H1 (cell line): ENCODE measurements at regions not wholly inside any gene's neighbourhood (a gene's known extent, or its start where the extent isn't known, plus 50 kb on each side); places are given as distances from the start of the nearest gene placed in this dataset.

Experiments used
- CTCF ChIA-PET: fragments of 300-600 bp; sonication (Branson Sonifier 250); formaldehyde crosslinking; loops from one replicate; lab custom pipeline; 2021; ENCODE audit not compliant: partially characterized antibody; lab: Charles Lee
- POLR2A ChIA-PET: fragments of 300-600 bp; sonication (Branson Sonifier 250); formaldehyde crosslinking; loops from one replicate; lab custom pipeline; 2021; ENCODE audit warnings: inconsistent platforms; ENCODE audit not compliant: partially characterized antibody; lab: Charles Lee
- DNase-seq, 2 experiments: peaks; one replicate each; pipeline versions ENCODE4 v3.0.0 to v3.0.0-alpha.2; 2010 to 2022; ENCODE audit warnings: low spot score in 2 of 2, low read depth in 1 of 2, mixed read lengths in 1 of 2
- FAIRE-seq: peaks from 2 replicates; lab custom pipeline; 2011; peaks lifted over from hg19 to GRCh38; lab: Jason Lieb, UNC
- H2AFZ ChIP-seq: 2 replicates; pipeline ENCODE4 v1.8.1; 2012; ENCODE audit warnings: low read length, inconsistent platforms
- H2AK5ac ChIP-seq: 2 replicates; pipeline ENCODE4 v1.6.1; 2013; ENCODE audit warnings: low read depth, low read length
- H2BK120ac ChIP-seq: replicated peaks from 2 replicates; pipeline ENCODE3; 2013; ENCODE audit warnings: low read depth, low read length, inconsistent platforms
- H2BK12ac ChIP-seq: 2 replicates; pipeline ENCODE4 v1.6.1; 2013; ENCODE audit warnings: low read depth, low read length
- H2BK15ac ChIP-seq: 2 replicates; pipeline ENCODE4 v1.6.1; 2013; ENCODE audit warnings: low read length
- H2BK20ac ChIP-seq: 2 replicates; pipeline ENCODE4 v1.6.1; 2013; ENCODE audit warnings: low read length
- H2BK5ac ChIP-seq: 2 replicates; pipeline ENCODE4 v1.6.1; 2013; ENCODE audit warnings: low read depth, low read length
- H3K14ac ChIP-seq: 2 replicates; pipeline ENCODE4 v1.6.1; 2013; ENCODE audit warnings: inconsistent platforms; ENCODE audit not compliant: insufficient read length
- H3K18ac ChIP-seq: 2 replicates; pipeline ENCODE4 v1.6.1; 2013; ENCODE audit warnings: low read length; ENCODE audit errors: extremely low read depth
- H3K23ac ChIP-seq: 2 replicates; pipeline ENCODE4 v1.6.1; 2013; ENCODE audit warnings: inconsistent platforms; ENCODE audit not compliant: insufficient read length
- H3K23me2 ChIP-seq: 2 replicates; pipeline ENCODE4 v1.6.1; 2013; ENCODE audit warnings: low read depth, low read length
- H3K27ac ChIP-seq: 2 replicates; pipeline ENCODE4 v1.6.1; 2011; ENCODE audit warnings: low read depth, low read length, inconsistent platforms
- H3K27me3 ChIP-seq, 4 experiments: replicated peaks in 1 of 4; 1 replicate in 1 of 4; 2 replicates in 3 of 4; pipeline versions ENCODE4 v1.6.1 to v1.8.1; 2011 to 2013; ENCODE audit warnings: low read length in 3 of 4, mild to moderate bottlenecking in 3 of 4, inconsistent platforms in 2 of 4, mixed read lengths in 2 of 4, moderate library complexity in 1 of 4; ENCODE audit not compliant: control insufficient read depth in 3 of 4, insufficient read depth in 3 of 4; ENCODE audit errors: extremely low read depth in 1 of 4
- H3K36me3 ChIP-seq, 4 experiments: 2 replicates each; pipeline versions ENCODE4 v1.6.1 to v1.8.1; 2011 to 2013; ENCODE audit warnings: mild to moderate bottlenecking in 4 of 4, low read length in 3 of 4, moderate library complexity in 2 of 4, control low read depth in 1 of 4, inconsistent platforms in 1 of 4; ENCODE audit not compliant: insufficient read depth in 4 of 4, control insufficient read depth in 2 of 4
- H3K4ac ChIP-seq: replicated peaks from 2 replicates; pipeline ENCODE3; 2013; ENCODE audit warnings: low read length, low read depth, mixed read lengths, inconsistent platforms; ENCODE audit not compliant: insufficient read length
- H3K4me1 ChIP-seq, 4 experiments: replicated peaks in 1 of 4; 1 replicate in 1 of 4; 2 replicates in 3 of 4; pipeline versions ENCODE4 v1.6.1 to v1.8.1; 2011 to 2013; ENCODE audit warnings: low read length in 3 of 4, inconsistent platforms in 2 of 4, mixed read lengths in 1 of 4; ENCODE audit not compliant: insufficient read depth in 4 of 4, control insufficient read depth in 3 of 4
- H3K4me2 ChIP-seq, 2 experiments: 2 replicates each; pipeline versions ENCODE4 v1.6.1 to v1.8.1; 2011 to 2013; ENCODE audit warnings: low read depth in 2 of 2, low read length in 2 of 2, control low read depth in 1 of 2, inconsistent platforms in 1 of 2, mild to moderate bottlenecking in 1 of 2; ENCODE audit not compliant: insufficient read depth in 1 of 2
- H3K4me3 ChIP-seq, 4 experiments: fragments of 200-600, 300-600 bp in 1 of 4; sonication (generic), shearing (Covaris generic), sonication (Bioruptor Twin) in 1 of 4; 2 replicates each; pipeline versions ENCODE4 v1.5.1 to v1.8.1; 2011 to 2016; ENCODE audit warnings: low read length in 4 of 4, low read depth in 3 of 4, control low read depth in 2 of 4, inconsistent platforms in 2 of 4, mild to moderate bottlenecking in 2 of 4, mixed read lengths in 1 of 4, moderate library complexity in 1 of 4; ENCODE audit not compliant: insufficient read depth in 2 of 4; ENCODE audit errors: extremely low read depth in 1 of 4
- H3K56ac ChIP-seq: replicated peaks from 2 replicates; pipeline ENCODE3; 2013; ENCODE audit warnings: low read depth, mild to moderate bottlenecking, mixed read lengths, low read length, inconsistent platforms; ENCODE audit not compliant: insufficient read length
- H3K79me1 ChIP-seq: 2 replicates; pipeline ENCODE4 v1.6.1; 2013; ENCODE audit warnings: low read depth, low read length, control low read depth
- H3K79me2 ChIP-seq, 2 experiments: 2 replicates each; pipeline versions ENCODE4 v1.6.1 to v1.8.1; 2012 to 2013; ENCODE audit warnings: low read length in 2 of 2, mild to moderate bottlenecking in 2 of 2, inconsistent platforms in 1 of 2; ENCODE audit not compliant: insufficient read depth in 2 of 2, control insufficient read depth in 1 of 2
- H3K9ac ChIP-seq, 4 experiments: replicated peaks in 1 of 4; 1 replicate in 1 of 4; 2 replicates in 3 of 4; pipeline versions ENCODE4 v1.6.1 to v1.8.1; 2011 to 2013; ENCODE audit warnings: low read depth in 3 of 4, low read length in 3 of 4, control low read depth in 2 of 4, mild to moderate bottlenecking in 2 of 4, moderate library complexity in 2 of 4, inconsistent platforms in 1 of 4; ENCODE audit errors: extremely low read depth in 1 of 4
- H3K9me3 ChIP-seq, 2 experiments: 2 replicates each; pipeline versions ENCODE4 v1.6.1 to v1.8.1; 2012 to 2013; ENCODE audit warnings: mild to moderate bottlenecking in 2 of 2, moderate library complexity in 2 of 2, control low read depth in 1 of 2, inconsistent platforms in 1 of 2, low read depth in 1 of 2, low read length in 1 of 2, mixed read lengths in 1 of 2; ENCODE audit not compliant: insufficient read depth in 2 of 2
- H4K20me1 ChIP-seq, 2 experiments: replicated peaks in 1 of 2; 2 replicates each; pipeline versions ENCODE3 to v1.8.1; 2011 to 2013; ENCODE audit warnings: inconsistent platforms in 2 of 2, low read length in 2 of 2, mild to moderate bottlenecking in 1 of 2; ENCODE audit not compliant: insufficient read depth in 2 of 2, control insufficient read depth in 1 of 2
- H4K5ac ChIP-seq: 2 replicates; pipeline ENCODE4 v1.6.1; 2013; ENCODE audit warnings: low read length, low read depth, mixed read lengths, inconsistent platforms; ENCODE audit not compliant: insufficient read length
- H4K8ac ChIP-seq: 2 replicates; pipeline ENCODE4 v1.8.0; 2013; ENCODE audit warnings: mild to moderate bottlenecking, moderate library complexity, low read length, inconsistent platforms; ENCODE audit not compliant: insufficient read depth; ENCODE audit errors: extremely low read depth
- H4K91ac ChIP-seq: replicated peaks from 2 replicates; pipeline ENCODE3; 2013; ENCODE audit warnings: low read length, mixed read lengths, inconsistent platforms; ENCODE audit not compliant: insufficient read length
- BCL11A ChIP-seq, 2 experiments: IDR thresholded peaks; one replicate each; pipeline ENCODE4 v1.6.1; 2011; ENCODE audit warnings: low read depth in 2 of 2, low read length in 2 of 2, mild to moderate bottlenecking in 2 of 2
- JUND ChIP-seq: IDR thresholded peaks from 2 replicates; pipeline ENCODE4 v1.6.1; 2011; ENCODE audit warnings: mild to moderate bottlenecking, improper control_type of control experiment, low read length
- WGBS, 2 experiments: shearing (Covaris generic) in 1 of 2; methylation state at CpG; one replicate each; pipeline versions ENCODE4 v1.1.6 to v1.1.7; 2013 to 2015; ENCODE audit warnings: low lambda C conversion rate in 2 of 2, mixed read lengths in 2 of 2, inconsistent platforms in 1 of 2, low coverage in 1 of 2, missing lambda C conversion rate in 1 of 2; ENCODE audit not compliant: insufficient replicate concordance in 2 of 2, insufficient coverage in 1 of 2, insufficient read length in 1 of 2; ENCODE audit errors: extremely low coverage in 1 of 2, missing lambda C conversion rate in 1 of 2; 5-methylcytosine and 5-hydroxymethylcytosine counted together

GRCh38 chr3:169008776-169009358, 654.6 kb downstream of the MECOM start:
- Histone ChIP-seq H3K79me1 (no peaks in the 10 kb centered on the region), H3K4me1 (peaks cover 0 to 2% (median 0%) of the 10 kb centered on the region in 4 experiments; a peak in 2 of 7 replicates), H3K18ac (no peak overlapping the region), H4K8ac (no peak overlapping the region), H3K36me3 (no peaks in the 10 kb centered on the region), H2BK15ac (no peak overlapping the region), H2AFZ (no peak overlapping the region), H2BK5ac (no peak overlapping the region), H3K4ac (no peak overlapping the region), H3K23ac (no peak overlapping the region), H3K79me2 (no peaks in the 10 kb centered on the region), H2BK120ac (no peak overlapping the region), H4K5ac (no peak overlapping the region), H3K56ac (no peak overlapping the region), H3K27ac (no peak overlapping the region), H3K9ac (no peak overlapping the region), H4K20me1 (no peaks in the 10 kb centered on the region), H3K4me2 (no peak overlapping the region), H2AK5ac (no peak overlapping the region), H4K91ac (no peak overlapping the region), H3K23me2 (no peaks in the 10 kb centered on the region; the same call in 1 of the 2 replicates), H3K27me3 (no peaks in the 10 kb centered on the region), H3K4me3 (no peak overlapping the region), H2BK12ac (no peak overlapping the region), H3K9me3 (no peaks in the 10 kb centered on the region), H3K14ac (no peak overlapping the region), H2BK20ac (no peak overlapping the region)
- ChIA-PET POLR2A (no interaction called here), CTCF (interaction anchor here (1.2 to 2.4 kb wide), 3 partner anchors 13 to 144 kb away, joined by 4 to 6 read pairs (median 5); no protein-coding TSS in a partner anchor)
- FAIRE-seq (no peak), DNase-seq (no peak)
- no peak for TF ChIP-seq BCL11A (IDR thresholded peaks at IDR 0.05; ENCODE audit: low read depth in 2 of 2, low read length in 2 of 2)
- TF ChIP-seq JUND: no peak
- 15% methylated on average over 2 of the region's 2 CpGs; no CpG with 5 or more reads in 1 of the 2 experiments for WGBS, 2 experiments
